GM19397 (cell line): ENCODE measurements at regions not wholly inside any gene's neighbourhood (a gene's known extent, or its start where the extent isn't known, plus 50 kb on each side); places are given as distances from the start of the nearest gene placed in this dataset.
A peak's percentile ranks its signal among the peaks of the same experiment; 100 is the strongest.

ENCODE experiments used
- ATAC-seq: cut with Tn5 transposase; IDR thresholded peaks from one replicate; pipeline ENCODE4 v1.9.1; 2021; ENCODE audit warnings: mild to moderate bottlenecking, moderate library complexity; ENCODE audit not compliant: unreplicated experiment

DNA sequence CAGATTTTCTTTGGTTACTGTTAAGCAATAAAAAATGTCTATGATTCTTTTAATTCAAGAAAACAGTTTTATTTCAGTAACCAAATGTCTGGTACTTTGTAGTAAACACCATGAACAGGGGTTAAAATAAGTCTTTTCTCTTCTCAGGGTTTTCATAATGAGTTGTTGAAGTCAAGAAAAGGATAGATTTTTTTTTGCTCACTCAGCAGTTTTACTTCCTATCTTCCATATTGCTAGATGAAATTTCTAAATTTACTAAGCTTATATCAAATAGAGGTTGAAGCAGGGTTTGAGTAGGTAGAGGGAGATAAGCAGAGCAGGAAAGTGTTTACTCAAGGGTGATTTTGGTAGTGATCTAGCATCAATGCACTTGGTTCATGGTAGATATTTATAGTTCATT is 1031.3 kb downstream of the C4orf33 start:
- no peak for ATAC-seq

DNA sequence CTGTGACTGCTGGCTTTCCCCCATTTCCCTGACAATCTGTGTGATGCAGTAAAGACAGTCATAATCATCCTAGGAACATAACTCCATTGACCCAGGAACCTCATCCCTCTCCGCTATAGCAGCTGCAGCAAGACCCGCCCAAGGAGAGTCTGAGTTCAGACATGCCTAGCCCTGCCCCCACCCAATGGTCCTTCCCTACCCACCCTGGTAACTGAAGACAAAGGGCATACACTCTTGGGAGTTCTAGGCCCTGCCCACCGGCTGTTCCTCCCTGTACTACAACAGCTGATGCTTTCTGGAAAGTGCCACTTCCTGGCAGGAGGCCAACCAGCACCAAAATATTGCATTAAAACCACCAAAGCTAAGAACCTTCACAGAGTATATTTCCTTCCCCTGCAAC is 1035.6 kb downstream of the C4orf33 start:
- no peak for ATAC-seq

DNA sequence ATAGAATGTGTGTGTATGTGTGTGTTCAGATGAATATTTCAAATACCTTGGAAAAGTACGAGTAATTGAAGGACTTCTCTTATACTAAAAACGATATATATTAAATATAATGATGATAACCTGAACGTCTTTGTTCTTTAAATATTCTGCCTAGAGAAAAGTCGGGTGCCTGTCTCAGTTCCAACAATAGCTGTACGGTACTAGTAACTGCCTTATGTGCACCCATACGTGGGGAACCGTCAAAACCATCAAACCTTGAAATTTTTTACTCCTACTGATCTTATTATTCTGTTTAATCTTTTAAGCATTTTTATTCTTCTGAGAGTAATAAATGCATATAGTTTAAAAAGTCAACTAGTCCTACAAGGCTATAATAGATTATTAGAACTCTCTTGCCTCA is 1045.7 kb downstream of the C4orf33 start:
- no peak for ATAC-seq

DNA sequence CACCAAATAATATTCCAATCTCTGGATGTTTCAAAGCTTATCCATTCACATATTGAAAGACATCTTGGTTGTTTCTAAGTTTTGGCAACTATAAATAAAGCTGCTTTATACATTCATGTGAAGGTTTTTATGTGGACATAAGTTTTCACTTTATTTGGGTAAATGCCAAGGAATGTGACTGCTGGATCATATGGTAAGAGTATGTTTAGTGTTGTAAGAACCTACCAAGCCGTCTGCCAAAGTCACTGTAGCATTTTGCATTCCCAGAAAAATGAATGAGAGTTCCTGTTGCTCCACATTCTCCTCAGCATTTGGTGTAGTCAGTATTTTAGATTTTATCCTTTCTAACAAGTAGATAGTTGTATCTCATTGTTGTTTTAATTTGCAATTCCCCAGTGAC is 1047.7 kb downstream of the C4orf33 start:
- ATAC-seq = no peak

DNA sequence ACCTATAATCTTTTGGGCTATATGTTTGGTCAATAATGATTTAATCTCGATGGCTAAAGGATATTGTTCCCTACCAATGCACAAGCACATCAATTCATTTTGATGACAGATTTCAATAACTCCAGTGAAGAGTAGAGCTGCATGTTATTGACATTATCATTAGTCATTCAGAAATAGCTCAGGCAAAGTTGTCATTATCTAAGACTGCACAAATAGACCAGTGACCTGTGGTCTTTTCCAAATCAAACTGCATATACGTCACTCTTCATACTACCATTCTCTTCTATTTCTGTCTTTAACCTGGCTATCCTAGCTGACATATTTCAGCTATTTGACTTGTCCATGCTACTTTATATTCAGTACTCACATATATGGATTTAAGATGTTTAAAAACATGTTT is 1050.8 kb downstream of the C4orf33 start:
- no peak for ATAC-seq

DNA sequence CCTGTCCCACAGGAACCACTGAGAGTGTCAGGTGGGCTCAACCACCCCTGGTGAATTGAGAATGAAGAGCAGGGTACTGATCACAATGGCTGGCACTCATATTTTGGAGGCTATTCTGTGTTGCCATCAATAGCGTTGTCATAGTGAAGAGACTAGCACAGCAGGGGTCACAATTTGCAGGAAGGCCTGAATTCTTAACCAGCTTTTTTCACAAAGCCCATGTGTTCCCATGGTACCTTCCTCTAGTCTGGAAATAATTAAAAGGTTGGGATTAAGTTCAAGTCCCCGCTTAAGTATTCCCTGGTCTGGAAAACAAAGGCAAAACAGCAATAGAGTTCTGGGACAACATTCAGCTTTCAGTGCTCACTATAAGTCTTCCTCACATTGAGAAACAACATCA is 1051.7 kb downstream of the C4orf33 start:
- no peak for ATAC-seq

DNA sequence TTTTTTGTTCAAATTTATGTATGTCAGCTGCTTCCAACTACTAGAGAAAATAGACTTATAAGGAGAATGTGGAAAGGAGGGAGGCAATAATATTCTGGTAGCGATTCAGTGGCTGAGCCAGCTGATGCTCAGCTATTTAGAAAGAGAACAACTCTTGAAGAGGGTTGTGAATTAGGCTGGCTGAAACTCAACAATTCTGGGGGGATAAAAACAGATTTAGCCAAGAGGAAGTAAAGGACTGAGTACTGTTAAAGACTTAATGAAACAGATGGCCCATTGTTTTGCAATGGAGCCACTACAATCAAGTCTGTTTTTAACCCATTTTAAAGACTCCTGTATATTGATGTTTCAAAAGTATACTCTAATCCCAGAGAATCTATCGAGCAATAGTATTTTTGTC is 1058.9 kb downstream of the C4orf33 start:
- no peak for ATAC-seq

DNA sequence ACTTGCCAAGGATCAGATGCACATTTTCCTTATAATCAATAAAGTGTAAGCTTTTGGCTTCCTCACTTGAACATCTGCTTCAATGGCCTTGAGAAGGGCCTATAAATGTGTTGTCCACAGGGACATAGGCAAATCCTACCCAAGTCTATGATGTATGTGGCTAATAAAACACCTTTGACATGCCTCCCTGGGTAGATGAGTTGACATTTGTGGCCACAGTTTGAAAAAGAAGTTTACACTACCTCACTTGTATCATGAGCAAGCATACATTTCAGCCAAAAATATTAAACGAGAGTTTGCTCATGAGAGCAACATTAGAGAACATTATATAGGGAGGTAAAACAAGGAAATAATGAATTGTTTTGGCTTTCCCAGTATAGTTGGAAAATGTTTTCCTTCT is 1067.7 kb downstream of the C4orf33 start:
- no peak for ATAC-seq

DNA sequence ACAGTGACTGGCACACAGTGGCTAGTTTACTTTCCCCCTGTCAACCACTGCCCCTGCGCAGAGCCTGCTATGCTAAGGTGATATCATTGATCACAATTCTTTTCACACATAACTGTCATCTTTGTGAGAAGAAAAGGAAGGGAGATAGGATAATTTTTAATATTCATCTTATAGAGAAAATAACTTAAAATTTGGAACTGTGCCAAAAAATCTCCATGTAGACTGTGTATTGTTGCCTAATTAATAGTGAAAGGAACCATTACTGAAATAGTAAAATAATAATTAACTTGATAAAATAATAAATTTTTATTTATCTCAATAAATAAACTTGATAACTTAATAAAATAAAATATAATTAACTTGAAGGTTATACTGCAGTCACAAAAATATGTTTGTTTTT is 1069.4 kb downstream of the C4orf33 start:
- no peak for ATAC-seq

DNA sequence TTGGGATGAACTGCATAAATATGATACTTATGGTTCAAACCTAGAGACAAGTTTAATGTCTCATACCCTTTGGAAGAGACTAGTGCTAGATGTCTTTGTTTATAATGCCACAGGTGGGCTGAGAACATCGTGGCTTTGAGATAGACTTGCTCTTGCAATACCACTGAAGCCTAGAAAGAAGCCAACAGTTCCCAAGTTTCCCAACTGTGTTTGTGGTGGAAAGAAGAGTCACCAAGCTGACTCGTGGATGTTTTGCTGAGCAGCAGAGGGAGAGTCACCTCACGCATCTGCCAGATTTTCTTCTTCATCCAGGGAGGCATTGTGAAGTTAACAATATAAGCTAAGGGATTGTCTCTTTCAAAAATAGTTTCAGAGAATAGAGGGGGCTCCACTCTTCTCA is 1076.2 kb downstream of the C4orf33 start:
- ATAC-seq = no peak

DNA sequence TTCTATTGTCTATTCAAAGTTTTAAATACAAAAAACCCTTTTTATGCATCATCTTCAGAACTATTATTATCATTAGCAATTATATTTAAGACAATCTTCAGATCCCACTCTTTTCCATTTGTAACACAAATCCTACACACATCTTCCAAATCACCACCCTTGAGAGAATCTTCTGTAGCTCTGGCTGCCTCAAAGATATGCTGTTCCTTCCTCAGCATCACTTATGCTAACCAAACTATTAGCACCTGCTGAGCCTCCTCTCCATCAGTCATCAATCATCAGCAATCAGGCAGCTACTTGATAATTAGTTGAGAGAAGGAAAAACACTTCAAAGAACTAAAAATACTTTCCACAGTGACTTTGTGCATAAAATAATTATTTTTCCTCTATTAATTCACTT is 1082.2 kb downstream of the C4orf33 start:
- no peak for ATAC-seq

DNA sequence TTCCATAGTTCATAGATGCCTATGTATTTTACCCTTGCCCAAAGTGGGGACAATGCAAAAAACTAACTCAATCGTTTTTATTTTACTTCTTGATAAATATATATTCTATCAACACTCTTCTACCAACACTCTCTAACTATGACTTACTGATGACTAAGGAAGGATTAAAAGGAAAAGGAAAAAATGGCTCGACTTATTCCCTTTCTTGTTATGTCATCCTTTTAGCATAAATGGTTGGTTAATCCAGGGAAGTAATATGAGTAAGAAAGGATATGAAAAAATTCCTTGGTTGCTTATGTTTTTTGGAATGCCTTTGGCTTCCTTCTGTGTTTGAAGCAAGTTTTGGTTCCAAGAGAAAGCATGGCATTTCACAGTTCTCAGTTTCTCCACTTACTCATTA is 1087.1 kb downstream of the C4orf33 start:
- no peak for ATAC-seq

DNA sequence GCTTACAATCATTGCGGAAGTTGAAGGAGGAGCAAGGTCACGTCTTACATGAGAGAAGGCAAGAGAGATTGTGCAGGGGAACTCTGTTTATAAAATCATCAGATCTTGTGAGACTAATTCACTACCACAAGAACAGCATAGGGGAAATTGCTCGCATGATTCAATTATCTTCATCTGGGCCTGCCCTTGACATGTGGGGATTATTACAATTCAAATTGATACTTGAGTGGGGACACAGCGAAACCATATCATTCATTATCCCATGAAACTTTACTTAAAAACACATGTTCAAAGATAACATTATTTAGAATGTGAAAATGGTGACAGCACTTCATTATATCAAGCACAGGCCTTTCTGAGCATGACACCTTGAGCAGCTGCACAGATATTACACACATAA is 1087.8 kb downstream of the C4orf33 start:
- ATAC-seq = no peak

DNA sequence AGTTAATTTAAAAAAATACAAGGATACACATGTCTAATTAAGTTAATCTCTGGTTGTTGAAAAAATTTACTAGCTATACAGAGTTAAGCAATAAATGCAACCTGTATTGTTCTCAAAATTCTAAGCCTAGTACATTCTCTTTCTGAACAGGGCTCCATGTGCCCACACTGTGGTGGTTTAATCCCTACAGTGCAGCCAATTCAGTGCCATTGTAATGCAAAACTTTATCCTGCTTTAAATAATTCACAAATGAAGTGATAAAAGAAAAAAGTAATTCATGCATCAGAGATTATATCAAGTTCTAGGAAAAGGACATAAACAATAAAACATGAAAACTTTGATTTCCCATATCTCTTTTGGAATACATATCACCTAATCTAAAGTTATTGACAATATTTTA is 1089.2 kb downstream of the C4orf33 start:
- no peak for ATAC-seq

DNA sequence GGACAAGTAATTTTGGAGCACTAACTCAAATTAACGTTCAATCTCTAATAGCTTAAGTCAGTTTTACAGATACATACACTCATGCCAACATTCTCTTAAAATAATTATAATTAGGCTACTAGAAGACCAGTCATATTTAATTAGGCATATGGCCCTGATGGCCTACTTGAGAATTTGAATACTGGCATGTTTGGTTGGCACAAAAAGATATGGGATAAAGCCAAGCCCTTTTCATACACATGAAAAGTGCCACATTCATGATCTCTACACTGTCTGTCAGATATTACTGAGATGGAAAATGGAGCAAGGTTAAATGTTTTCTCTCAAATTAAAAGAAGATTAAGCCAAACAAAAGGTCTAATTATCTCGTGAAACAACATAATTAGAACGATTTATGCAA is 1091.0 kb downstream of the C4orf33 start:
- ATAC-seq = no peak

DNA sequence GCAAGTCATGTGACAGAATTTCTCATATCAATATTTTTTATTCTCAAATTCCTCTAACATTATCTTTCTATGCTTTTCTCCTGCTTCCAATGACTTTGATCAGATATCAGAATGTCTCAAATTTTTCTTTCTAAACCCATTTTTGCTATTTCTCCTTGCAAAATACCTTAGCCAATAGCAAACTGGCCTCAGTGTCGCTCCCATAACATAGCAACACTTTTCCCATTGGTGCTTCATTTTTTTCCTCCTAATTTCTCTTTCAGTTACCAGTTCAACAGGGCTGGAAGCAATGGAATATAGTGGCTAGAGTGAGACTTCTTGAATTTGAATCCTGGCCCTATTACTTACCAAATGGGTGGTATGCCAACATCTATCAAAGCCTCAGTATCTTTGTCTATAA is 1091.6 kb downstream of the C4orf33 start:
- ATAC-seq = no peak

DNA sequence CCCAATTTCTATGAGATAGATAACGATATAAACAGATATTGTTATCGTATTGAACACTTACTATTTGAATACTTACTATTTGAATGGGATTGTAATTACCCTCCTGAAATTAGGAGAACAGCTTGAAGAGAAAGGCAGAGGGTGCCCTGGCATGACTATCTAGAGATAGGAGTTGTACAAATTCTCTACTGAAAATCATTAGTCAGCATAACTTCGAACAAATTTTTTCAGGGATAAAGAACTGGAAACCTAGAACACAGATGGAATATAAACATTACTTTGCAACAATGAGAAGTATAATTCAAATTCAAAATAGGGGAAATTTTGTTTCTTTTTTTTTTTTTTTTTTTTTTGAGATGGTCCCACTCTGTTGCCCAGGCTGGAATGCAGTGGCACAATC is 1096.8 kb downstream of the C4orf33 start:
- ATAC-seq = no peak

DNA sequence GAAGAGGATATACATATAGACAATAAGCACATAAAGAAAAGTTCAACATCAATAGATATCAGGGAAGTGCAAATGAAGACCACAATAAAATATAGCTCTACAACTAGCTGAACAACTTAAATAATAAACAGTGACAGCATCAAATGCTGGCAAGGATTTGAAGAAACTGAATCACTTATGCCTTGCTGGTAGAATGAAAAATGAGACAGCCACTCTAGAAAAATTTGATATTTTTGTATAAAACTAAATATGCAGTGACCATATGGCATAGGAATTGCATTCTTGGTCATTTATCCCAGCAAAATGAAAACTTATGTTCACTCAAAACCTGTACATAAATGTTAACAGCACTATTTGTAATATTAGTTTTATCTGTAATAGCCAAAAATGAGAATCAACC is 1102.0 kb downstream of the C4orf33 start:
- no peak for ATAC-seq

DNA sequence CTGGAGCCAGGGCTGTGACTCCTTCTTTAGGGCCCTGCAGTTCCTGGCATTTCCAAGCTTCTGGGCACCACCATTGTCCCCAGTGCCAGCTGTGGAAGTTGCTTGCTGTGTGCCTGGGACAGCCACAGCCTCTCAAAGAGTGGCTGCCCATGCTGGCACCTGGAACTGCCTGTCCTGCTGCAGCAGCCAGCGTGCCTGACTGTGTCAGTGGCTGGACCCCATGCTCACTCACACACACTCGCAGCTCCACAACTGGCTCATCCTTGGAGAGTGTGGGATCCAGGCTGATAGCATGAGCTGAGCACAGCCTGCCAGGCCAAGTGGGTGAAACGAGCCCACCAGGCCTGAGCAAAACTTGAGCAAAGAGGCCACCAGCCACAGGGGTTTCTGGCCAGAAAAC is 1107.6 kb downstream of the C4orf33 start:
- no peak for ATAC-seq

DNA sequence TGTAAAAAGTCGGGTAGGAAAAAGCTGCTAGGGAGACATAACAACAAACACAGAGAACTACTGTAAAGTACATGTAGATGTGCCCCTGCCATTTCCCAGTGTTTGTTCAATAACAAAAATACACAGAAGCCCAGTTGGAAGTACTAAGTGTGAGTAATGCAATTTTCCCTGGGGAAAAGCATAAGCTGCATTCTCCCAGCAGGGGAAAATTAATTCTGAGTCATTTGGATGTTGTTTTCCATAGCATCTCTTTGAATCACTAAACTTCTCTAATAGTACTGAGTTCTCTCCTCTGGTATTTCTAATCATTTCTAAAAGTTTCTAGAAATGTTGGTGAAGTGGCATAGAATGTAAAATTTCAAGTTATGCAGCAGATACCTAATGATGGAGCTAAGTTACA is 1114.9 kb downstream of the C4orf33 start:
- no peak for ATAC-seq

DNA sequence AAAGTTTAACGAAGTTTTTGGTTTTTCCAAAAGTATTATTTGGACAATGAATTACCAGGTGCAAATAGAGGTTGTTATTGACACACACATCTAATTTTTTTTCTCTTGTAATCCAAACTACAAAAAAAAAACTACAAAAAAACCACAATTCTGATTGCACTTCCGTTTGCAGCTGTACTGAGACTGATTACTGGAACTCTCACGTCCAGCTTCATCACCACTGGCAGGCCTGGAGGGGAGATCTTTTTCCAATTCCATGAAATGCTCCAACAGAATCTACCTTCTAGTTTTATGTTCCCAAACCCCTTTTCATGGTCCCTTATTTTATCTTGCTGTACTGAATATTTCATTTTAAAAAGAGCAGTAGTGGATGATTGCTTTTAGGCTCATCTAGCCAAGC is 1118.3 kb downstream of the C4orf33 start:
- ATAC-seq = no peak

DNA sequence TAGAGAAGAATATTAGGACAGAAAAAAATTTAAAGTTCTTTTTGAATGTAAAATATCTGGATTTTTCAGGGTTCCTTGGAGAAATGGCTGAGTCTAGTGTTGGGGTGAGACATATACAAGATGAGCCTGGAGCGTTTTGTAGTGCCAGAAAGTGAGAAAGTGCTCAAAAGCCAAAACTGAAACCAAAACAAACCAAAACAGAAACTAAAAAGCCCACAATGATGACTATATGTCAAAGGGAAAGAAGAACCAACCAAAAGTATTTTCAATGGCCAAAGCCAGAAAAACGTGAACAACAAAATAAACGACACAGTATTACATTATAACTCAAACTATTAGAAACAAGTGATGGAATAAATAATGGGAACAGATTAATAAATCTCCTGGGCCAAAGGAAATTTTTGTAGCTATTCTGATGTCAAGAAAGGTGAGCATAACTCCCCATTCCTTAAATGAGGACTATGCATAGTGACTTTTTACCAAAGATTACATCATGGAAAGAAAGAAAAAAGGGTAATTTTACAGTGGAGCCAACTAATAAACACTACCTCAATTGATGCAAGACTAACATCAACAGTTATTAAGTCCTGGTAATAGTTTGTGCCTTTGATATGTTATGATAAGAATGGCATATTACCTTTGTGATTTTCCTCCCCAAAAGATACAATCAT is 1137.6 kb downstream of the C4orf33 start:
- peak; percentile 100 for ATAC-seq

DNA sequence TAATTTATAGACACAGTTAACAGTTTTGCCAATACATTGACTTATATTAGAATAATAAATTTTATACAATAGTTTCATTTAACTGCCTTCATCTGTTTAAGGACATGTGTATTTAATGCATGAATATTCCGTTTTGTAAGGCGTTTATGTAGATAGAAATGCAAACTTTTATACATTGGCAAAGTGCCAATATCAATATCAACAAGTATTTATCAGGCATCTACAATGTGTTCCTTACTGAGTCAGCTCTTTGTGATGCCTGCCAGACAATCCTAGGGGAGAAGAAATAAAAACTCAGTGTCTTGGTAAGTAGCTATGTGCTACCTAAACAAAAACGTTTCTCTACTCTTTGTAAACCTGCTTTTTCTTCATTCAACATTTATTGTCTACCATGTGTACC is 1142.2 kb downstream of the C4orf33 start:
- ATAC-seq = no peak

DNA sequence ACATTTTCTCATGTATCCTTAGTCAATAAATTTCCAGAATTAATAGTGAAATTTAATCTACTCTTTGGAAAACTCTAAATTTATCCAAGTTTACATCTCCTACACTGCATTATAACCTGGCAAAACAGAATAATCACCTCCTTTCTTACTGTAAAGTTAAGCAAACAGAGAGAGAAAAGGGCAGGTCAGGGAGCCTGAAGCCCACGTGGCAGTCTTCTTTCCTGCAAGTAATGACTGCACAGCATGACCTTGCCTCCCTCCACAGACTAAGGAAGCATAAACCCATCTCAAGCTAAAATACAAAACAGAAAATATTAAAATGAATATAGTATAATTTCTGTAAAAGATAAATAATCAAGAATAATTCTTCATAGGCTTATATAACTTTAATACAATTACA is 1153.0 kb downstream of the C4orf33 start:
- no peak for ATAC-seq
